ENCODE measurements at regions not wholly inside any gene's neighbourhood (a gene's known extent, or its start where the extent isn't known, plus 50 kb on each side); places are given as distances from the start of the nearest gene placed in this dataset.

DNA sequence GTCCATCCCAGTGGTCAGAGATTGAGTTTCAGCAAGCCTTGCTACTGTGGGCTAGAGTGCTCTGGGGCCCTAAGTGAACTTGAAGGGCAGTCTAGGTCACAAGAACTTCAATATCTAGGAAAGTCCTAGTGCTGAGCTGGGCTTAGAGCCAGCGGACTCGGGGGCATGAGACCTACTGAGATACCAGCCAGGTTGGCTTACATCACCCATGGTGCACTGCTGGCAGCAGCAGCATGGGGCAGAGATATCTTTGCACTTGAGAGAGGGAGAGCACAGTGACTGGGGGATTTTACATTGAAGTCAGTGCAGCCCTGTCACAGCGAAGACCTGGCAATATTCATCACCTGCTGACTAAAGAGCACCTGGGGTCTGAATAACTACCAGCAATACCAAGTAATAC lies 158.3 kb upstream of the PRKD1 start:
- peaks cover 6% of the 10 kb centered on the region for H3K9me3 Mint-ChIP-seq
- TF ChIP-seq, protein P1, sequence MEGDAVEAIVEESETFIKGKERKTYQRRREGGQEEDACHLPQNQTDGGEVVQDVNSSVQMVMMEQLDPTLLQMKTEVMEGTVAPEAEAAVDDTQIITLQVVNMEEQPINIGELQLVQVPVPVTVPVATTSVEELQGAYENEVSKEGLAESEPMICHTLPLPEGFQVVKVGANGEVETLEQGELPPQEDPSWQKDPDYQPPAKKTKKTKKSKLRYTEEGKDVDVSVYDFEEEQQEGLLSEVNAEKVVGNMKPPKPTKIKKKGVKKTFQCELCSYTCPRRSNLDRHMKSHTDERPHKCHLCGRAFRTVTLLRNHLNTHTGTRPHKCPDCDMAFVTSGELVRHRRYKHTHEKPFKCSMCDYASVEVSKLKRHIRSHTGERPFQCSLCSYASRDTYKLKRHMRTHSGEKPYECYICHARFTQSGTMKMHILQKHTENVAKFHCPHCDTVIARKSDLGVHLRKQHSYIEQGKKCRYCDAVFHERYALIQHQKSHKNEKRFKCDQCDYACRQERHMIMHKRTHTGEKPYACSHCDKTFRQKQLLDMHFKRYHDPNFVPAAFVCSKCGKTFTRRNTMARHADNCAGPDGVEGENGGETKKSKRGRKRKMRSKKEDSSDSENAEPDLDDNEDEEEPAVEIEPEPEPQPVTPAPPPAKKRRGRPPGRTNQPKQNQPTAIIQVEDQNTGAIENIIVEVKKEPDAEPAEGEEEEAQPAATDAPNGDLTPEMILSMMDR (conservative IDR thresholded peaks at IDR 0.05) = no peak
- no peak overlapping the region for H3K4me3 Mint-ChIP-seq
- no peak overlapping the region for H3K27ac Mint-ChIP-seq
- no peak for DNase-seq (ENCODE audit: extremely low spot score, unreplicated experiment)
- no peaks in the 10 kb centered on the region for H3K27me3 Mint-ChIP-seq
- H3K4me1 Mint-ChIP-seq (ENCODE audit: unreplicated experiment) = no peaks in the 10 kb centered on the region
- H3K36me3 Mint-ChIP-seq = no peaks in the 10 kb centered on the region

DNA sequence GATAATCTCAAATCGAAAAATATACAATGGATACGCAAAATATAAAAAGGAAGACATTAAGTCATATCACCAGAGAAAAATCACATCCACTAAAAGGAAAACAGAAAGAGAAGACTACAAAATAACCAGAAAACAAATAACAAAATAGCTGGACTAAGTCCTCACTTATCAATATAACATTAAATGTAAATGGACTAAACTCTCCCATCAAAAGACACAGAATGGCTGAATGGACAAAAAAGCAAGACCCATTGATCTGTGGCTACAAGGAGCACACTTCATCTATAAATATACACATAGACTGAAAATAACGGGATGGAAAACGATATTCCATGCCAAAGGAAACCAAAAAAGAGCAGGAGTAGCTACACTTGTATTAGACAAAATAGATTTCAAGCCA lies 161.0 kb upstream of the PRKD1 start:
- H3K4me3 Mint-ChIP-seq = no peak overlapping the region
- H3K36me3 Mint-ChIP-seq = no peaks in the 10 kb centered on the region
- H3K9me3 Mint-ChIP-seq = peaks cover 20% of the 10 kb centered on the region
- no peaks in the 10 kb centered on the region for H3K4me1 Mint-ChIP-seq (ENCODE audit: unreplicated experiment)
- no peak for DNase-seq (ENCODE audit: extremely low spot score, unreplicated experiment)
- no peak overlapping the region for H3K27ac Mint-ChIP-seq
- TF ChIP-seq, protein P1 (conservative IDR thresholded peaks at IDR 0.05) = no peak
- no peaks in the 10 kb centered on the region for H3K27me3 Mint-ChIP-seq

DNA sequence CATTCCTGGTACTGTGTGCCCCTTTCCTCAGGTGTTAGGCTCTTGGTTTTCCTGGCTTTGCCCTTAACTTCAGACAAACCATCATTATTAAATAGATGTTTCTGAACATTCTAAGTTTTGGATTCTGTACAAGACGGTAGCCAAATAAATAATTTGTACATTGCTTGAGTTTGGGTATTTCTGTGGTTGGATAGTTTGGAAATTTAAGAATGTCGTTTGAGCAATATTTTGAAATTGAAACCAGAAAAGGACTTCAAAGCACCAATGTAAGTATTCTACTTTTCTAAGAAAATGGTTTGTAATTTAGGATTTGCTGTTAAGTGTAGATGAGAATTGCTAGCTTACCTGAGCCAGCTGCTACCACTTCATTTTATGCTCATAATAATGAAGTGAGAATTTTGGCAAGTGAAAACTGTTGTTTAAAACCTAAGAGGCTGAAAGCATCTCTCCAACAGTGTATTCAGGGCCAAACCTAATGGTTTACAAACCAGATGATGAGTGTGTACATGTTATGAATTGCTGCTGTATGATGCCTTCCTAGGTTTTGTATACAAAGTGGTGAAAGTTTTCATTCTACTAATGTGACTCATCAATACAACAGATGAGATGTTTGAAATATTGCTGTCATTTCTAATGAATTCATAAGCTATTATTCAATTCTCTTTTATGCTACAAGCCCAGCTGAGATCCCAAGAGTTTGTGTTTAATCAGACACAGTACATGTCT lies 181.5 kb upstream of the PRKD1 start:
- H3K27me3 Mint-ChIP-seq = peaks cover 10% of the 10 kb centered on the region
- no peak for DNase-seq (ENCODE audit: extremely low spot score, unreplicated experiment)
- no peak overlapping the region for H3K4me3 Mint-ChIP-seq
- TF ChIP-seq, protein P1 (conservative IDR thresholded peaks at IDR 0.05) = no peak
- H3K9me3 Mint-ChIP-seq = no peaks in the 10 kb centered on the region
- no peaks in the 10 kb centered on the region for H3K4me1 Mint-ChIP-seq (ENCODE audit: unreplicated experiment)
- H3K36me3 Mint-ChIP-seq = no peaks in the 10 kb centered on the region
- no peak overlapping the region for H3K27ac Mint-ChIP-seq

DNA sequence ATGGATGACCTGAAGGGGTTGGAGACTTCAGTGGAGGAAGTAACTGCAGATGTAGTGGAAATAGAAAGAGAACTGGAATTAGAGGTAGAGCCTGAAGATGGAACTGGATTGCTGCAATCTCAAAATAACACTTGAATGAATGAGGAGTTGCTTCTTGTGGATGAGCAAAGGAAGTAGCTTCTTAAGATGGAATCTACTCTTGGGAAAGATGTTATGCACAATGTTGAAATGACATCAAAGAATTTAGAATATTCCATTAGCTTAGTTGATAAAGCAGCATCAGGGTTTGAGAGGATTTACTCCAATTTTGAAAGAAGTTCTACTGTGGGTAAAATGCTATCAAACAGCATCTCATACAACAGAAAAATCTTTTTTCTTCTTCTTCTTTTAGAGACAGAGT lies 186.4 kb upstream of the PRKD1 start:
- Mint-ChIP-seq H3K36me3 (no peaks in the 10 kb centered on the region), H3K9me3 (no peaks in the 10 kb centered on the region), H3K27me3 (peaks cover 9% of the 10 kb centered on the region), H3K4me3 (no peak overlapping the region), H3K4me1 (ENCODE audit: unreplicated experiment) (no peaks in the 10 kb centered on the region), H3K27ac (no peak overlapping the region)
- DNase-seq (ENCODE audit: extremely low spot score, unreplicated experiment) = no peak
- TF ChIP-seq, protein P1 (conservative IDR thresholded peaks at IDR 0.05) = no peak

DNA sequence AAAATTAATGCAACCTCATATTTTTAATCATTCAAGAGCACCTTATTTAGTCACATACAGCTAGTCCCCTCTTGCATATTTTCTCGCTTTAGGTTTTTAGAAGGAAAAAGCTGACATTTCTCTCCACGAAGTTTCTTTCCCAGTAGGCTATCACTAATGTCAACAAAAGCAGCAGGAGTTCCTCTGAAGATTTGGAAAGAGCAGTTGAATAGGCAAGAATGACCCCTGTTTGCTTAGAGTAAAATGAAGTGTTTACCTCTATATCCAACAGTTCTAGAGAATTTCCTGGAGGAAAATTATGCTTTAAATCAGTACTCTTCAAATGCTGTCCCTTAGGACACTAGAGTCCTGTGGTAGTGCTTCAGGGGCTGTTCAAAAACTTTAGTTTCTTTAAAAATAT lies 188.1 kb upstream of the PRKD1 start:
- no peaks in the 10 kb centered on the region for H3K36me3 Mint-ChIP-seq
- H3K4me3 Mint-ChIP-seq = no peak overlapping the region
- H3K27me3 Mint-ChIP-seq = peaks cover 18% of the 10 kb centered on the region
- H3K4me1 Mint-ChIP-seq (ENCODE audit: unreplicated experiment) = no peaks in the 10 kb centered on the region
- no peak for DNase-seq (ENCODE audit: extremely low spot score, unreplicated experiment)
- no peaks in the 10 kb centered on the region for H3K9me3 Mint-ChIP-seq
- no peak overlapping the region for H3K27ac Mint-ChIP-seq
- TF ChIP-seq, protein P1 (conservative IDR thresholded peaks at IDR 0.05) = no peak

All from type B pancreatic cell (in vitro differentiated cells).